ENCODE measurements at regions not wholly inside any gene's neighbourhood (a gene's known extent, or its start where the extent isn't known, plus 50 kb on each side); places are given as distances from the start of the nearest gene placed in this dataset.

DNA sequence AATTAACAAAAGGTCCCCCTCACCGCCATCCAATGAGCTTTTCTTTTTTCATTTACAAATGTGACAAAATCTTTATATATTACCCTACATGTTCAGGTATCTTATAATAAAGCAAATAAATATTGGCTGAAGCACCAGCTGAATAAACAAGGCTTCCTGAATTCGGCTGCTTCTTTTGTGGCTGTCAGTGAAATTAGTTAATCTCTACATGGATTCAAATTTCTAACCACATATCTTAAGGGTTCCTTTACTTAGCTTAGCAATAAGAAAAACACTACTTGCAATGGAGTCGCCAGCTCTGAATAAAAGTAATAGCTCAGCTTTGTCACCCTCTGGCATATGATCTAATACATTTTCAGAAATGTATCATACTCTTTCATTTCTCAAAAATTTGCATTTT is 104.3 kb downstream of the CCNA1 start:
- DNase-seq (no peak), ATAC-seq (no peak)
- H3K4me3 ChIP-seq = no peak overlapping the region
- H3K27me3 ChIP-seq = no peaks in the 10 kb centered on the region
- H3K36me3 ChIP-seq = no peaks in the 10 kb centered on the region
- H3K27ac ChIP-seq = no peak overlapping the region
- no peaks in the 10 kb centered on the region for H3K9me3 ChIP-seq
- no peaks in the 10 kb centered on the region for H3K4me1 ChIP-seq
- intact Hi-C loops (cut with DNase I) = no loop called here
- TF ChIP-seq, protein P1, sequence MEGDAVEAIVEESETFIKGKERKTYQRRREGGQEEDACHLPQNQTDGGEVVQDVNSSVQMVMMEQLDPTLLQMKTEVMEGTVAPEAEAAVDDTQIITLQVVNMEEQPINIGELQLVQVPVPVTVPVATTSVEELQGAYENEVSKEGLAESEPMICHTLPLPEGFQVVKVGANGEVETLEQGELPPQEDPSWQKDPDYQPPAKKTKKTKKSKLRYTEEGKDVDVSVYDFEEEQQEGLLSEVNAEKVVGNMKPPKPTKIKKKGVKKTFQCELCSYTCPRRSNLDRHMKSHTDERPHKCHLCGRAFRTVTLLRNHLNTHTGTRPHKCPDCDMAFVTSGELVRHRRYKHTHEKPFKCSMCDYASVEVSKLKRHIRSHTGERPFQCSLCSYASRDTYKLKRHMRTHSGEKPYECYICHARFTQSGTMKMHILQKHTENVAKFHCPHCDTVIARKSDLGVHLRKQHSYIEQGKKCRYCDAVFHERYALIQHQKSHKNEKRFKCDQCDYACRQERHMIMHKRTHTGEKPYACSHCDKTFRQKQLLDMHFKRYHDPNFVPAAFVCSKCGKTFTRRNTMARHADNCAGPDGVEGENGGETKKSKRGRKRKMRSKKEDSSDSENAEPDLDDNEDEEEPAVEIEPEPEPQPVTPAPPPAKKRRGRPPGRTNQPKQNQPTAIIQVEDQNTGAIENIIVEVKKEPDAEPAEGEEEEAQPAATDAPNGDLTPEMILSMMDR (IDR thresholded peaks at IDR 0.05) = no peak

DNA sequence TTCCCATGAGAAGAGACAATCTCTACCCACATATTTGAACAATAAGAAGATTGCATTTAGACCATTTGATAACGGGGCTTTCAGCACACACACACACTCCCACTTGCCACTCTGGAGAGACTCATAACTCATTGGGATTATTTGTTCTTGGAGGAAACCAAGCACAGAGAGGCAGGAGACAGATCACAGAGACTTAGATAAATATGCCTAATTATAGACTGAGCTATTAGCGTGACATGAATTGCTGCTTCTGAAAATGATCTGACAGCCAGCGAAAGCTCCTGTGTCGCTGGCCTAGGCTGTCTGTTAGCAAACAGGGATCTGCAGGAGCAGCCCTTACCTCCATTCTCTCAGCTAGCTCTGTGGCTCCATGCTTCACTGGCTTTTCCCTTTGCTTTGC is 111.4 kb downstream of the CCNA1 start:
- Histone ChIP-seq H3K36me3 (no peaks in the 10 kb centered on the region), H3K27me3 (no peaks in the 10 kb centered on the region), H3K27ac (no peak overlapping the region), H3K4me3 (no peak overlapping the region), H3K4me1 (no peaks in the 10 kb centered on the region), H3K9me3 (no peaks in the 10 kb centered on the region)
- intact Hi-C loops (cut with DNase I) = no loop called here
- DNase-seq = no peak
- ATAC-seq = no peak
- TF ChIP-seq, protein P1 (IDR thresholded peaks at IDR 0.05) = no peak

DNA sequence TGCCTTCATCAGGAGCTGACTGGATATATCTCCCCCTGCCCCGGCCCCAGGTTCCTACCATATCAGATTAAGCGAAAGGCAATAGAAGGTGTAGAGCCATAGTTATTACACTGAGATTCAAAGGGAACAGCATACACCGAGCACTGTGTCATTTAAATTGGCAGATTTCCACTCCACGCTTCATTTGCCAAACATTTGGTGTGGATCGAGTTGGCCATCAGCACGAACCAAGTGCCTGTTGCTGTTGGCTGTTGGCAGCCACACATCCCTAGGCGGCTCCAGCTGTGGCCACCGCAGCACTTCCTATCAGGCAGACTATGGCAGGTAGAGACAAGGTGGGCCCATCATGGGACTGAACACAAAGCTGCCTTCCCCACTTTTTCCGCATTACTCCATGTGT is 115.8 kb downstream of the CCNA1 start:
- ATAC-seq (no peak), DNase-seq (no peak)
- H3K27me3 ChIP-seq = no peaks in the 10 kb centered on the region
- H3K4me1 ChIP-seq = no peaks in the 10 kb centered on the region
- no peak overlapping the region for H3K27ac ChIP-seq
- H3K4me3 ChIP-seq = no peak overlapping the region
- intact Hi-C loops (cut with DNase I) = no loop called here
- TF ChIP-seq, protein P1 (IDR thresholded peaks at IDR 0.05) = no peak
- H3K9me3 ChIP-seq = no peaks in the 10 kb centered on the region
- H3K36me3 ChIP-seq = no peaks in the 10 kb centered on the region

DNA sequence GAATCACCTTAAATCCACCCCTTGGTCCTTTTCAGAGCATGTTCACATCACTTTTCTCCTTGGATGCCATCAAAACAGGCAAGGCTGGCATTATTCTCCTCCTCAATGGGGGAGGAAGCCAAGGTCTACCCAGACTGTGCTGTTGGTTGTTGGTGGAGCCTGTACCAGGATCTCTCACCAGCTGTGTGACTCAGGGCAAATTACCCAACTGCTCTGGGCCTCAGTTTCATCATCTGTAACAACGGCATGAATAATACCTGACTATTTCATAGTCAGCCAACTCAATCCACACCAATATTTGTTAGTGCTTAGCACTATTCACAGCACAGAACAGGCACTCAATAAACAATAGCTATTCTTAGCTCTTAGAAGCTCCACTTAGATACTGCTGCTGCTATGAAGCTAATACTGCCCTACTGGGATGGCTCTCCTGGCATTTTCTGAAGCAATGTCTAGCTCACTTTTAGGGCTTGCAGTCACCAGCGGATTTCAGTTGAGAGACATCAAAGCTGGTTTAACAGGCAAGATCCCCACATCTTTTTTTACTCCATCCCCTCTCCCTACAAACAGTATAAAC is 116.9 kb downstream of the CCNA1 start:
- ATAC-seq = no peak
- H3K9me3 ChIP-seq = no peaks in the 10 kb centered on the region
- DNase-seq = no peak
- H3K27me3 ChIP-seq = no peaks in the 10 kb centered on the region
- no peaks in the 10 kb centered on the region for H3K36me3 ChIP-seq
- no peaks in the 10 kb centered on the region for H3K4me1 ChIP-seq
- TF ChIP-seq, protein P1 (IDR thresholded peaks at IDR 0.05) = no peak
- H3K4me3 ChIP-seq = no peak overlapping the region
- intact Hi-C loops (cut with DNase I) = no loop called here
- no peak overlapping the region for H3K27ac ChIP-seq

DNA sequence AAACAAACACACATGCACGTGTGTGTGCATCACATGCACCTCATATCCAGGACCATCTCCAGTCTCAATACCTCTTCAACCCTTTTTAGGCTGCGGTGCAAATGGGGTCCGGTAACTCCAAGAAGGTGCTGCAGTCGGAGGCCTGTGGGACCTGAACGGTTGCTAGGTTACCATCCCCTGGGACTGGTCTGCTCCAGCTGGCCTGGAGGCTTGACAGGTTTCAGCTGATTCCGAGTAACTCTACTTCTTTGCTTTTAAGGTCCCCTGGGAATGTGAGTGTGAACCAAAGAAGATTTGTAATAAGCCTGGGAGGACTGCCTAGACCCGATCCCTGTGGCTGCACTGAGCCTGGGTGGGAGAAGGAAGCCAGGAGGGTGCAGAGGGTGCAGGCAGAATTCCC is 117.5 kb downstream of the CCNA1 start:
- no peaks in the 10 kb centered on the region for H3K4me1 ChIP-seq

More for the DNA sequence above, 117.5 kb downstream of the CCNA1 start:
- H3K27ac ChIP-seq = no peak overlapping the region
- H3K36me3 ChIP-seq = no peaks in the 10 kb centered on the region
- intact Hi-C loops (cut with DNase I) = no loop called here
- H3K4me3 ChIP-seq = no peak overlapping the region
- DNase-seq = no peak
- no peaks in the 10 kb centered on the region for H3K9me3 ChIP-seq
- TF ChIP-seq, protein P1 (IDR thresholded peaks at IDR 0.05) = no peak
- H3K27me3 ChIP-seq = no peaks in the 10 kb centered on the region
- no peak for ATAC-seq
